K562 (cell line): ENCODE measurements at regions not wholly inside any gene's neighbourhood (a gene's known extent, or its start where the extent isn't known, plus 50 kb on each side); places are given as distances from the start of the nearest gene placed in this dataset.
A peak's percentile ranks its signal among the peaks of the same experiment; 100 is the strongest.

Experiments
- DEAF1 ChIP-seq: fragments of 450-650 bp; formaldehyde crosslinking; IDR thresholded peaks from 2 replicates; pipeline ENCODE4 v1.4.0; 2020; ENCODE audit warnings: mild to moderate bottlenecking, moderate library complexity
- GATAD2B ChIP-seq: fragments of 450-650 bp; IDR thresholded peaks from 2 replicates; pipeline ENCODE4 v1.6.1; 2017; ENCODE audit warnings: mild to moderate bottlenecking, borderline replicate concordance
- HMBOX1 ChIP-seq: sonication (generic); IDR thresholded peaks from 2 replicates; pipeline ENCODE4 v1.6.1; 2016
- IRF1 ChIP-seq: sonication (generic); formaldehyde crosslinking; IDR thresholded peaks from 2 replicates; pipeline ENCODE4 v1.8.0; 2022; ENCODE audit warnings: missing genetic modification reagents, mild to moderate bottlenecking, borderline replicate concordance
- L3MBTL2 ChIP-seq: fragments of 450-650 bp; IDR thresholded peaks from 2 replicates; pipeline ENCODE4 v1.6.1; 2016; ENCODE audit warnings: mild to moderate bottlenecking, moderate library complexity
- MCM3 ChIP-seq: fragments of 450-650 bp; IDR thresholded peaks from 2 replicates; pipeline ENCODE4 v1.6.1; 2016
- MNT ChIP-seq, 2 experiments: fragments of 450-650 bp; conservative IDR thresholded peaks; 2 replicates each; pipeline ENCODE4 v1.6.1; 2017; ENCODE audit warnings: mild to moderate bottlenecking in 2 of 2, moderate library complexity in 2 of 2
- NEUROD1 ChIP-seq: fragments of 150-350 bp; IDR thresholded peaks from 2 replicates; pipeline ENCODE4 v1.6.1; 2014; ENCODE audit warnings: borderline replicate concordance, low read length, low read depth; ENCODE audit not compliant: partially characterized antibody
- POU5F1 ChIP-seq: fragments of 150-350 bp; IDR thresholded peaks from 2 replicates; pipeline ENCODE4 v1.6.1; 2014; ENCODE audit warnings: borderline replicate concordance, low read length, low read depth, mild to moderate bottlenecking; ENCODE audit not compliant: partially characterized antibody
- SMAD1 ChIP-seq: fragments of 150-350 bp; IDR thresholded peaks from 2 replicates; pipeline ENCODE4 v1.6.1; 2014; ENCODE audit warnings: low read length, low read depth; ENCODE audit not compliant: partially characterized antibody
- ZNF316 ChIP-seq: fragments of 450-650 bp; IDR thresholded peaks from 2 replicates; pipeline ENCODE4 v1.6.1; 2016
- ZNF384 ChIP-seq: IDR thresholded peaks from 2 replicates; pipeline ENCODE4 v1.6.1; 2012; ENCODE audit warnings: low read depth, low read length, improper control_type of control experiment
- ZNF766 ChIP-seq: fragments of 200-800 bp; sonication (Bioruptor generic); conservative IDR thresholded peaks from 2 replicates; pipeline ENCODE4 v1.6.1; 2016; ENCODE audit warnings: missing genetic modification characterization, missing compliant biosample characterization

- no peak for TF ChIP-seq SMAD1
- peak; percentile 67 for TF ChIP-seq ZNF384
- no peak for TF ChIP-seq ZNF766
- TF ChIP-seq NEUROD1, result peak; percentile 92
- TF ChIP-seq MNT (conservative IDR thresholded peaks at IDR 0.05), result 0 out of 4 replicates have a peak, but pooled peaks of 1 of the 2 experiments have one; percentile 14
- peak; percentile 69 for TF ChIP-seq DEAF1 (CRISPR knock-in tag)
- no peak for TF ChIP-seq IRF1 (CRISPR knock-in tag)
- TF ChIP-seq HMBOX1, result no peak
- TF ChIP-seq MCM3, result no peak
- TF ChIP-seq GATAD2B, result peak; percentile 31; the same call in 1 of the 2 replicates
- TF ChIP-seq ZNF316, result peak; percentile 44; the same call in 1 of the 2 replicates
- no peak for TF ChIP-seq POU5F1
- TF ChIP-seq L3MBTL2, result 0 out of 2 replicates have a peak, but pooled peaks have one; percentile 5
Observed at GRCh38 chr12:46124848-46125619, 134.7 kb upstream of the SCAF11 start (continued).
